GM12865 (cell line): ENCODE measurements at regions not wholly inside any gene's neighbourhood (a gene's known extent, or its start where the extent isn't known, plus 50 kb on each side); places are given as distances from the start of the nearest gene placed in this dataset.

ENCODE experiments used
- DNase-seq: peaks from one replicate; pipeline ENCODE4 v3.0.0; 2010; ENCODE audit warnings: low read depth
- H3K4me3 ChIP-seq: 2 replicates; pipeline ENCODE4 v1.5.1; 2011; ENCODE audit warnings: mild to moderate bottlenecking, low read depth, low read length, control low read depth
- TF ChIP-seq, protein P1 (sequence below): IDR thresholded peaks from 2 replicates; pipeline ENCODE4 v1.5.1; 2011; ENCODE audit warnings: low read length, control low read depth, low read depth, inconsistent platforms; ENCODE audit not compliant: insufficient read depth; ENCODE audit errors: missing control alignments

DNA sequence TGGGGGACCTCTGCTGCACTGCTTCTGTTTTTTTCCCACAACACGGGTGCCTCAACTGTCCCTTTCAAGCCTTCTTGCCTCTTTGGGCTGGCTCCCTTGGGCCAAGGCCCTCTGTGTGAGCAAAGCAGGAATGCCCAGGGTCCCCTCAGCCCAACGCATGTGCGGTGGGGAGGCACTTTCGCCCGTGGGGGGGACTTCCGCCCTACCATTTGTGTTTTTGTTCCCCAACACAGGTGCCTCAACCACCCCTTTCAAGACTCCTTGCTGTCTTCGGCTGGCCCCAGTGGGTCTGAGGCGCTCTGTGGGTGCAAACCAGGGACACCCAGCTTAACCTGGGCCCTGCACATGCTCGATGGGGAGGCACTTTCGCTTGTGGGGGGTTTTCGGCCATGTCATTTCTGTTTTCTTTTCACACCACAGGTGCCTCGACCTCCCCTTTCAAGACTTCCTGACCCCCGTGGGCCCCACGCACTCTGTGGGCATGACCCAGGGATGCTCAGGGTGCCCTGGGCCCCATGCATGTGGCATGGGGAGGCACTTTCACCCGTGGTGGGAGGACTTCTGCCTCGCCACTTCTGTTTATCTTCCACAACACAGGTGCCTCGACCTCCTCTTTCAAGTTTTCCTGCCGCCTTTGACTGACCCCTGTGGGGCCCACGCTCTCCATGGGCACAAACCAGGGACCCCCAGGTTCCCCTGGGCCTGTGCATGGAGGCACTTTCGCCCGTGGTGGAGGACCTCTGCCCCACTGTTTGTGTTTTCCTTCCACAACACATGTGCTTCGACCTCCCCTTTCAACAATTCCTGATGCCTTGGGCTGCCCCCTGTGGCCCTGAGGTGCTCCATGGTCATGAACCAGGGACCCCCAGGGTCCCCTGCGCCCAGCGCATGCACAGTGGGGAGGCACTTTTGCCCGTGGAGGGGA, 365.7 kb downstream of the ALG10 start:
- no peak overlapping the region for H3K4me3 ChIP-seq
- DNase-seq, result no peak
- TF ChIP-seq, protein P1, sequence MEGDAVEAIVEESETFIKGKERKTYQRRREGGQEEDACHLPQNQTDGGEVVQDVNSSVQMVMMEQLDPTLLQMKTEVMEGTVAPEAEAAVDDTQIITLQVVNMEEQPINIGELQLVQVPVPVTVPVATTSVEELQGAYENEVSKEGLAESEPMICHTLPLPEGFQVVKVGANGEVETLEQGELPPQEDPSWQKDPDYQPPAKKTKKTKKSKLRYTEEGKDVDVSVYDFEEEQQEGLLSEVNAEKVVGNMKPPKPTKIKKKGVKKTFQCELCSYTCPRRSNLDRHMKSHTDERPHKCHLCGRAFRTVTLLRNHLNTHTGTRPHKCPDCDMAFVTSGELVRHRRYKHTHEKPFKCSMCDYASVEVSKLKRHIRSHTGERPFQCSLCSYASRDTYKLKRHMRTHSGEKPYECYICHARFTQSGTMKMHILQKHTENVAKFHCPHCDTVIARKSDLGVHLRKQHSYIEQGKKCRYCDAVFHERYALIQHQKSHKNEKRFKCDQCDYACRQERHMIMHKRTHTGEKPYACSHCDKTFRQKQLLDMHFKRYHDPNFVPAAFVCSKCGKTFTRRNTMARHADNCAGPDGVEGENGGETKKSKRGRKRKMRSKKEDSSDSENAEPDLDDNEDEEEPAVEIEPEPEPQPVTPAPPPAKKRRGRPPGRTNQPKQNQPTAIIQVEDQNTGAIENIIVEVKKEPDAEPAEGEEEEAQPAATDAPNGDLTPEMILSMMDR, result no peak

DNA sequence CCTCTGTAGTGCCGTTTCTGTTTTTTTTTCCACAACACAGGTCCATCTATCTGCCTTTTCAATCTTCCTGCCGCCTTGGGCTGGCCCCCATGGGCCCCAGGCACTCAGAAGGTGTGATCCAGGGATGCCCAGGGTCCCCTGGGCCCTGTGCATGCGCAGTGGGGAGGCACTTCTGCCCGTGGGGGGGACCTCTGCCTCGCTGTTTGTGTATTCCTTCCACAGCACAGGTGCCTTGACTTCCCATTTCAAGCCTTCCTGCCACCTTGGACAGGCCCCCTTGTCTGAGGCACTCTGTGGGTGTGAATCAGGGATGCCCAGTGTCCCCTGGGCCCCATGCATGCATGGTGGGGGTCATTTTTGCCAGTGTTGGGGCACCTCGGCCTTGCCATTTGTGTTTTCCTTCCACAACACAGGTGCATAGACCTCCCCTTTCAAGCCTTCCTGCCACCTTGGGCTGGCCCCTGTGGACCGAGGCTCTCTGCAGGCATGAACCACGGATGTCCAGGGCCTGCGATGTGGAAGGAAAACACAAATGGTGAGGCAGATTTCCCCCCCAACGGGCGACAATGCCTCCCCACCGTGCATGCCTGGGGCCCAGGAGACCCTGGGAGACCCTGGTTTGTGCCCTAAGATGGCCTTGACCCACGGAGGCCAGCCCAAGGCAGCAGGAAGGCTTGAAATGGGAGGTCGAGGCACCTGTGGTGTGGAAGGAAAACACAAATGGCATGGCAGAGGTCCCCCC, 366.5 kb downstream of the ALG10 start:
- DNase-seq, result no peak
- H3K4me3 ChIP-seq, result no peak overlapping the region
- TF ChIP-seq, protein P1, result no peak

DNA sequence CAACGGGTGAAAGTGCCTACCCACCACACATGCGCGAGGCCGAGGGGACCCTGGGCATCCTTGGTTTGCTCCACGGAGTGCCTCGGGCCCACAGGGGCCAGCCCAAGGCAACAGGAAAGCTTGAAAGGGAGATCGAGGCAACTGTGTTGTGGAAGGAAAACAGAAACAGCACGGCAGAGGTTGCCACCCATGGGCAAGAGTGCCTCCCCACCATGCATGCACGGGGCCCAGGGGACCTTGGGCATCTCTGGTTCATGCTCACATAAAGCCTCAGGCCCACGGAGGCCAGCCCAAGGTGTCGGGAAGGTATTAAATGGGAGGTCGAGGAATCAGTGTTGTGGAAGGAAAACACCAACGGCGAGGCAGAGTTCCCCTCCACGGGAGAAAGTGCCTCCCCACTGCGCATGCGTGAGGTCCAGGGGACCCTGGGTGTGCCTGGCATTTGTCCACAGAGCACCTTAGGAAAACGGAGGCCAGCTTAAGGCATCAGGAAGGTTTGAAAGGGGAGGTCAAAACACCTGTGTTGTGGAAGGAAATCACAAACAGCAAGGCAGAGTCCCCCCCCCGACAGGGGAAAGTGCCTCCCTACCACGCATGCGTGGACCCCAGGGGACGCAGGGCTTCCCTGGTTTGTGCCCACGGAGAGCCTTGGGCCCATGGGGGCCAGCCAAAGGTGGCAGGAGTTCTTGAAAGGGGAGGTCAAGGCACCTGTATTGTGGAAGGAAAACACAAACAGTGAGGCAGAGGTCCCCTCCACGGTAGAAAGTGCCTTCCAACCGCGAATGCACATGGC, 367.3 kb downstream of the ALG10 start:
- no peak for DNase-seq
- TF ChIP-seq, protein P1, result no peak
- H3K4me3 ChIP-seq, result no peak overlapping the region

DNA sequence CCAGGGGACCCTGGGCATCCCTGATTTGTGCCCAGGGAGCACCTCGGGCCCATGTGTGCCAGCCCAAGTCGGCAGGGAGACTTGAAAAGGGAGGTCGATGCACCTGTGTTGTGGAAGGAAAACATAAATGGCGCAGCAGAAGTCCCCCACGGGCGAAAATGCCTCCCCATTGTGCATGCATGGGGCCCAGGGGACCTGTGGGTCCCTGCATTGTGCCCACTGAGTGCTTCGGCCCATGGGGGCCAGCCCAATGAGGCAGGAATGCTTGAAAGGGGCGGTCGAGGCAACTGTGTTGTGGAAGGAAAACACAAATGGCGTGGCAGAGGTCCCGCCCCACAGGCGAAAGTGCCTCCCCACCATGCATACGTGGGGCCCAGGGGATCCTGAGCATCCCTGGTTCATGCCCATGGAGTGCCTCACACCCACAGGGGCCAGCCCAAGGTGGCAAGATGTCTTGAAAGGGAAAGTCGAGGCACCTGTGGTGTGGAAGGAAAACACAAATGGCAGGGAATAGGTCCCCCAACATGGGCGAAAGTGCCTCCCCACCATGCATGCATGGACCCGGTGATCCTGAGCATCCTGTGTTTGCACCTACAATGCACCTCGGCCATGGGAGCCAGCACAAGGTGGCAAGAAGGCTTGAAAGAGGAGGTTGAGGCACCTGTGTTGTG, 368.0 kb downstream of the ALG10 start:
- TF ChIP-seq, protein P1, result no peak
- DNase-seq, result no peak
- H3K4me3 ChIP-seq, result no peak overlapping the region

DNA sequence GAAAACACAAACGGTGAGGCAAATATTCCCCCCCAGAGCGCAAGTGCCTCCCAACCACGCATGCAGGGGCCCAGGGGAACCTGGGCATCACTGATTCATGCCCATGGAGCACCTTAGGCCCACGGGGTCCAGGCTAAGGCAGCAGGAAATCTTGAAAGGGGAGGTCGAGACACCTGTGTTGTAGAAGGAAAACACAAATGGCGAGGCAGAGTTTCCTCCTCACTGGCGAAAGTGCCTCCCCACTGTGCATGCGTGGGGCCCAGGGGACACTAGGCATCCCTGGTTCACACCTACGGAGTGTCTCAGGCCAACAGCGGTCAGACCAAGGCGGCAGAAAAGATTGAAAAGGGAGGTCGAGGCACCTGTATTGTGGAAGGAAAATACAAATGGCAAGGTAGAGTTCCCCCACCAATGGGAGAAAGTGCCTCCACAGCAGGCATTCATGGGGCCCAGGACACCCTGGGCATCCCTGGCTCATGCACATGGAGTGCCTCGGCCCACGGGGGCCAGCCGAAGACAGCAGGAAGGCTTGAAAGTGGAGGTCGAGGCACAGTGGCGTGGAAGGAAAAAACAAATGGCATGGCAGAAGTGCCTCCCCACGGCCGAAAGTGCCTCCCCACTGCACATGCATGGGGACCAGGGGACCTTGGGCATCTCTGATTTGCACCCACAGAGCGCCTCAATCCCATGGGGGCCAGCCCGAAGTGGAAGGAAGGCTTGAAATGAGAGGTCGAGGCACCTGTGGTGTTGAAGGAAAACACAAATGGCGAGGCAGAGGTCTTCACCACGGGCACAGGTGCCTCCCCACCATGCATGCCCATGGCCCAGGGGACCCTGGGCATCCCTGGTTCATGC, 368.8 kb downstream of the ALG10 start:
- TF ChIP-seq, protein P1, result no peak
- no peak overlapping the region for H3K4me3 ChIP-seq
- no peak for DNase-seq
